NB4 (cell line): ENCODE measurements at regions not wholly inside any gene's neighbourhood (a gene's known extent, or its start where the extent isn't known, plus 50 kb on each side); places are given as distances from the start of the nearest gene placed in this dataset.

Source experiments
- POLR2A ChIP-seq: IDR thresholded peaks from 2 replicates; pipeline ENCODE4 v1.6.1; 2011; ENCODE audit warnings: mild to moderate bottlenecking; ENCODE audit not compliant: insufficient read length; ENCODE audit errors: extremely low read depth
- TF ChIP-seq, protein P1 (sequence below): IDR thresholded peaks from 2 replicates; pipeline ENCODE4 v1.6.1; 2011; ENCODE audit warnings: low read depth, low read length

DNA sequence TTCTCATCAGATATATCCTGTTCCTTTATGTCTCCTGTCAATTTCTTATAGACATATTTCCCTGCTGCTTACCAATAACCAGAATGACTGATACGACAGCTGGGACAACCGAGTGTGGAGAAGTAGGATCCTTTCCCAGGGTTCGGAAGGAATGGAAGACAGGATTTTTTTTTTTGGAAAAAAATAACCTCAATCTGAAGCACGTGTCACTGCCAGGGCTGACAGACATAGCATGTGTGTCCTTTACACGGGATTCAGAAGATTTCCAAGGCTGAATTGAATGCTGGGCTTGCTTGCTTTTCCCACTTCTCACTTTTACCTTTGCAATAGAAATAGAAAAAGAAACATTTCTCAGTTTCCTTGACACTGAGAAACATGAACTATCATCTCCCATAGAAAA, 245.7 kb downstream of the GRIN2B start:
- no peak for TF ChIP-seq POLR2A
- TF ChIP-seq, protein P1, sequence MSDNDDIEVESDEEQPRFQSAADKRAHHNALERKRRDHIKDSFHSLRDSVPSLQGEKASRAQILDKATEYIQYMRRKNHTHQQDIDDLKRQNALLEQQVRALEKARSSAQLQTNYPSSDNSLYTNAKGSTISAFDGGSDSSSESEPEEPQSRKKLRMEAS = no peak
